ENCODE measurements at regions not wholly inside any gene's neighbourhood (a gene's known extent, or its start where the extent isn't known, plus 50 kb on each side); places are given as distances from the start of the nearest gene placed in this dataset.
A peak's percentile ranks its signal among the peaks of the same experiment; 100 is the strongest.
"Not testable (repeated sequence)": the region's sequence is repeated elsewhere in the genome, so short reads cannot be mapped to it uniquely, and the experiment has no call there.

DNA sequence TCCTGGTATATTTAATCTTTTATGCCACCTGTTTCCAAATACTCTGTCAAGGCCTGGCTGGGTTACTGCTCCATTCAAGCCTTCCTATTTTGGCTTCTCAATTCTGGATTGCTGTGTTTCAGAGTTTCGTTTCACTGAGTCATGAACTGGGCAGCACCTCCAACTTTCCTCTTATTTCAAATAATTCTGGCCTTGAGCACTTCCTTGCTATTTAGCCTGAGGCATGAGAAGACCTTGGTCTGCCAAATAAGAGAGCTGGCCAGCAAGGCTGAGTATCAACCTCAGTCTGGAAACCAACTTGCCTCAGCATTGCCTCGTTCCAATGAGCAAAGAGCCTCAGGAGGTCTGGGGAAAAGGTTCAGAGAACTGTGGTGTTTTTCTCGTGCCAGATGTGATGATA is 66.6 kb downstream of the TNFAIP3 start:
- peak; percentile 26 to 41 for DNase-seq (ENCODE audit: low read depth in 2 of 2)

DNA sequence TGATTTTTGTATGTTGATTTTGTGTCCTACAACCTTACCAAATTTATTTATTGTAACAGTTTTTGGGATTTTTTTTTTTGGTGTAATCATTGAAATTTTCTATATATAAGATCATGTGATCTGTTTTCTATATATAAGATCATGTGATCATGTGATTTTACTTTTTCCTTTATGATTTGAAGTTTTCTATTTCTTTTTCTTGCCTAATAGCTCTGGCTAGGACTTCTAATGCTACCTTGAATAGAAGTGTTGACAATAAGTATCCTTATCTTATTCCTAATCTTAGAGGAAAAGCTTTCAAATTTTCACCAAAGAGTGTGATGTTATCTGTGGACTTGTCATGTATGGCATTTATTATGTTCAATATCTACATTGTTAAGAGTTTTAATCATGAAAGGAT is 69.7 kb downstream of the TNFAIP3 start:
- DNase-seq (ENCODE audit: low read depth in 2 of 2) = no peak

DNA sequence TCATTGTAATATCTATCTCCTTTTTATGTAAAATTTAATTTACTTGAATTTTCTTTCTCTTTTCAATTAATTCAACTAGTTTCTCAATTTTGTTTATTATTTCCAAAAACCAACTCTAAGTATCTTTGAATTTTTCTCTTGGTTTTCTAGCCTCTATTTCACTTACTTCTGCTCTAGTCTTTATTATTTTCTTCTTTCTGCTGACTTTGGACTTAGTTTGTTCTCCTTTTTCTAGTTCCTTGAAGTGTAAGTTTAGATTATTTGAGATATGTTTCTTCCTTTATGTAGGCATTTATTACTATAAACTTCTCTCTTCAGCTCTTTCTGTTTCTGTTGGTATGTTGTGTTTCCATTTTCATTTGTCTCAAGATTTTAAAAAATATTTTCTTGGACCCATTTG is 70.8 kb downstream of the TNFAIP3 start:
- no peak for DNase-seq (ENCODE audit: low read depth in 2 of 2)

DNA sequence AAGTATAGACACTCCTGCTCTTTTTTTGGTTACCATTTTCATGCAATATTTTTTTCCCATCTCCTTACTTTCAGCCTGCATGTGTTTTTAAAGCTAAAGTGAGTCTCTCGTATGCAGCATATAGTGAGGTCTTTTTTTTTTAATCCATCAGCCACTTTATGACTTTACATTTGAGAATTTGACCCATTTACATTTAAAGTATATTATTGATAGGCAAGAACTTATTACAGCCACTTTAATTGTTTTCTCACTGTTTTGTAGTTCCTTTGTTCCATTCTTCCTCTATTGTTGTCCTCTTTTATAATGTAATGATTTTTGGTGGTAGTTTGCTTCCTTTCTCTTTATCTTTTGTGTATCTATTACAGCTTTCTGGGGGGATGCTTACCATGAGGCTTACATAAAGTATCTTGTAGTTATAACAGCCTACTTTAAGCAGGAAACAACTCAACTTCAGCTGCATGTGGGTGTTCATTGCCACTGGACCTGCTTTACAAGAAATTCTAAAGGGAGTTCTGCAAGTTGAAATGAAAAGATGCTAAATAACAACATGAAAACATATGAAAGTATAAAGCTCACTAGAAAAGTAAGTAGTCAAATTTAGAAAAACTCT is 71.8 kb downstream of the TNFAIP3 start:
- DNase-seq (ENCODE audit: low read depth in 2 of 2) = no peak

DNA sequence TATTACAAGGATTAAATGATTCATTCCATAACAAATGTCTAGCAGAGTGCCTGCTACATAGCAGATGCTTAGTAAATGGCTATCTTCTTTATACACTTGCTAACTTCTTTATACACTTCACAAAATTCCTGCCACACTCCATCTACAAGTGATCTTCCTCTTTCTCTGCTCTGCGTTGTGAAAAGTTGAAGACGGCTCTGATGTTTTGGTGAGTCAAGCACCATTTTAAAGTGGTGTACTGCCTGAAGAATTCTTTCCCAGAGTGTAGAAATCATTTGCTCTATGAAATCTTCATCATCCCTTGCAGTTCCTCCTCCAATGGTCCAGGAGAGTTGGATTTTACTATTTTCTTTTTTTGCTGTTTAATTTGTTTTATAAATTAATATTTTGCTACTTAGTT is 74.9 kb downstream of the TNFAIP3 start:
- DNase-seq (ENCODE audit: low read depth in 2 of 2) = no peak

DNA sequence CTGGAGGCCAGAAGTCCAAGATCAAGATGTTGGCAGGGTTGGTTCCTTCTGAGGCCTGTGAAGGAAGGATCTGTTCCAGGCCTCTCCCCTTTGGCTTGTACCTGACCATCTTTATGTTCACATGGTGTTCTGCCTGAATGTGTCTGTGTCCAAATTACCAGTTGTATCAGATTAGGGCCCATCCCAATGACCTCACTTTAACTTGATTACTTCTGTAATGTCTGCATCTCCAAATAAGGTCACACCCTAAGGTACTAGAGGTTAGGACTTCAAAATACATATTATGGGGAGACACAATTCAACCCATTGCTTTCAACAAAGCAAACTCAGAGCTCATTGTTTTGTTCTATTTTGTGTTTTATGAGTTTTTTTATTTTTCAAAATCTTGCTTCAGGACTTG is 75.7 kb downstream of the TNFAIP3 start:
- no peak for DNase-seq (ENCODE audit: low read depth in 2 of 2)

DNA sequence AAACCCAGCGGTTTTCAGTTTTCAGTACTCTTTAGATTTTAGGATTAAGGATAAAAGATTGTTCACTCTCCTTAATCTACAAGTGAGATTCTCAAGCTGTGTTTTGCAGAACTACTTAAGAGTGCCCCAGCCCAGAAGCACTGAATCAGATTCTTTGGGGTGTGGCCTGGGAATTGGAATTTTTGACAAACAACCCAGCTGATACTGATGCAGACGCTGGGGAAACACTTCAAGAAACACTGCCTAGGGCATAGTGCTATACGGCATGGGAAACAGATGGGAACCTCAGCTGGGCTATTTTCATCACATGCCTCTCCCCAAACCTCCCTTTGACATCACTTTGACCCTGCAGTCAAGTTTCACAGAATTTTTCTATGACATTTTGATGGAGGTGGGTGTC is 77.3 kb downstream of the TNFAIP3 start:
- not testable (repeated sequence) for DNase-seq (ENCODE audit: low read depth in 2 of 2)

DNA sequence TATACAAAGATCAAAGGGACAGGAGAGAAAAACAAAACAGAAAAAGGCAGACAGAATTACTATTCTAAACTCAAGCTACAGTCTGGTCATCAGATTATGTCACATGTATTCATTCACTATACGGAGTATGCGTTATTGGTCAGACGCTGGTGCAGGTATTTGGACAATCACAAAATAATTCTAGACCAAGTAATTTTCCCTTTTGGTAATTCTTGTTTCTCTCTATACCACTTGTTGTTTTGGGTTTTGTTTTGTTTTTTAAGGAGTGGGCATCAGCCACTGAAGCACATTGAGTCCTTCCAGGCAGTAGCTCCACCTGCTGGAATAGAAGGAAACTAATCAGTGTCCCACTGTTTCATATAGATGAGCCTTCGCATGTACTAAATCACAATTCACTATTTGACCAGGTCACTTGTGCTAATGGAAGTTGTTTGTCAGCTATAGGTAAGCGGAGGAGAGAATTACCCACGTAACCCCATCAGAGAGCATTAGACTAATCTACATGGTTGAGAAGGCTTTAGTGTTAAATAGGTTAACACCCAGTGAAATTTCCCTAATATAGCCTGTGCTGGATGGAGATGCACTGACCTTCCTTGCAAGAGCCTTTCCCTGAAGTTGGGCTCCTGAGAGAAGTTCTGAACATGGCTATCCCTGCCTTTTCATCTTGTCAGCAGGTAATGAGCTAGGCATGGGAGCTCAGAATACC is 77.9 kb downstream of the TNFAIP3 start:
- DNase-seq (ENCODE audit: low read depth in 2 of 2) = peak in 1 of 2 experiments; percentile 17

DNA sequence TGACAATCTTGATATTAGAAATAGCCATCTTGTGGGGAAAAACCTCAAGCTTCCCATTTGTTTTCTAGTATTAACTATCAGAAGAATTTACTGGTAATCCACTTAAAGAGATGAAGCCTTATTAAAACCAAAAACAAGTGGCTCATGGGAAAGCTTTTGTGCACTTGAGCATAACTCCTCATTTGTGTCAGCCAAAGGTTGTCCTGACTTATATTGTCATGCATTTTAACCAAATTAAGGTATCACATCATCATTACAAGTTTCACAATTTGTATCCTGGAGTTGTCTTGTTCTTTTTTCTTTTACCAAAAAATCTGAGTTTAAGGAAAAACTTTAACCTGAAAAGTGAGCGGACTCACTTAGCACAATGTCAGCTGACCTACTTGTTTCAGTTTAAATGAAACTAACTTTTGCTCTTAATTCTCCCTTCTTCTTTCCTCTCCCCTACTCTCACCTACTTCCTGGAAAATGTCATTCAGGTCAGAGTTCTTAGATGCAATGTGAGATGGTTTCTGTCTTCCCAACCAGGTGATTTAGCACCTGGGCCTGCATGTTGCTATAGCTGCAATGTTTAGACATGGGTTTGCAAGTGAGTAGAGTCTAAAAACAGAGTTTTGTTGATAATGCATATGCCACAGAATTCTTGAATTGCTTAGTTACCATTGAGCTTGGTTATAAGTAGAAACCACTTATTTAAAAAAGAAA is 82.8 kb downstream of the TNFAIP3 start:
- no peak for DNase-seq (ENCODE audit: low read depth in 2 of 2)

DNA sequence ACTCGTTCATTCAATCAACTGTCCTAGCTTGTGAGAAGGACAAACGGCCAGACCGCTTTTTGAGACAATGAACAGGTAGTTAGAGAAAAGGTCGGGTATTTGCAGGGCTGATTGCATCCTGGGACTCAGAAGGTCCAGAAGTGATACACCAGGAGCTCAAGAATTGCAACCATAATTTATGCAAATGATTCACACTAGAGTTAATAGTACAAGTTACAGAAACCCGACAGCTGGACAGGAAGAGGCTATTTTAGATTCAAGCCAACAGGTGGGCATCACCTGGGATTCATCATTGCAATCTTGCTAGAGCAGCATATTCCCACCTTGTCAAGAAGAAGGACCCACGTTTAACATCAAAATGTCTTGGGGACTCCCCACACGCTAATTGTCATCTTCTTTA is 83.5 kb downstream of the TNFAIP3 start:
- DNase-seq (ENCODE audit: low read depth in 2 of 2) = no peak

DNA sequence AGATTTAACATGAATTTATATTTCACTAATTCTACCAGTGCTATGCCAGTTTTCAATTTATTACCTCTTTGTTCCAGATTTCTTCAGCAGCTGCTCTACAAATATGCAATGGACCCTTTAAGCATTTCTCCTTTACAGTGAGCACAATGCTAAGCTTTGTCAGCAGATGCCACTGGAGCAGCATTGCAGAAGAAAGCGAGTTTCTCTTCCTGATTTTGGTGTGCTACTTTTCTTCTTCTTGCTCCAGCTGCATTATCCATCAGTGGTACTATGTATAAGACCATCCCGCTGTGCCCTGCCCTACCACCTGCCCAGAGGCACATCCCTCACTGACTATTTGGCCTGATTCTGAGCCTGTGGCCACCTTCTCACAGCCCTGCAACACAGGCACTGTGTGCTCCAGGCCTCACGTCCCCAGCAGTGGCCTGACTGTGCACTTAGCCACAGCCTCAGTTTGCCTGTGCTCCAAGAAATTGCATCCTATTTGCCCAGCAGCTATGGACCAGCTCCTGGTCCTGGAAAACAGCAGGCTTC is 84.1 kb downstream of the TNFAIP3 start:
- DNase-seq (ENCODE audit: low read depth in 2 of 2) = no peak

DNA sequence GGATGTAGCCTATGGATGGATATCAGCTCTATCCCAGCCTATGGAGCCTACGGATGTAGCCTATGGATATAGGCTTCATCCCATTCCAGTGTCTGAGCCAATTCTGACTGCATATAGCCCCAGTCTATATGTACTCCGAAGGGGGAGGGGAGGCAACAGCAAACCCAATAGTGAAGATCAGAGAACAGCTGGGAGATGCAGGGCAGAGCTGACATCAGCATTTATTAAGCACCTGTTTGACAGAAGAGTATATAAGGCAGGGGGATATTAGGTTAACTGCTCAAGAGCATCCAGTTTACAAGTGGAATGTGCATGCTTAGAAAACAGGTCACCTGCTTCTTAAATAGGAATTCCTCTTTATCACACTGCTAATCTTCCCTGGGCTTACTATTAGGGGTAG is 85.2 kb downstream of the TNFAIP3 start:
- no peak for DNase-seq (ENCODE audit: low read depth in 2 of 2)

DNA sequence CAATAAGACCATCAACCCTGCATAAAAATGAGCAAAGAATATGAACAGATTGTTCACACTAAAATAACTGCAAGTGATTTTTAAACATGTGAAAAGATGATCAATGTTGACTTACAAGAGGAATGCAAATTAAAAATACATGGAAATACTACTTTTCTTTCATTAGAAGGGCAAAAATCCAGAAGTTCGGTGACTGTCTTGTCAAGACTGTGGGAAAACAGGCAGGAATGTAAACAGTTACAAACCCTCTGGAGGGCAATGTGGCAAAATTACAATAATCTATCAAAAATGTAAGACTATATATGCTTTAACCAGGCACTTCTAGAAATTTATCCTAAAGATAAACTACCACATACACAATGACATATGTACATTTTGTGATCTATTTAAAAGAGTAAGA is 86.7 kb downstream of the TNFAIP3 start:
- no peak for DNase-seq (ENCODE audit: low read depth in 2 of 2)

DNA sequence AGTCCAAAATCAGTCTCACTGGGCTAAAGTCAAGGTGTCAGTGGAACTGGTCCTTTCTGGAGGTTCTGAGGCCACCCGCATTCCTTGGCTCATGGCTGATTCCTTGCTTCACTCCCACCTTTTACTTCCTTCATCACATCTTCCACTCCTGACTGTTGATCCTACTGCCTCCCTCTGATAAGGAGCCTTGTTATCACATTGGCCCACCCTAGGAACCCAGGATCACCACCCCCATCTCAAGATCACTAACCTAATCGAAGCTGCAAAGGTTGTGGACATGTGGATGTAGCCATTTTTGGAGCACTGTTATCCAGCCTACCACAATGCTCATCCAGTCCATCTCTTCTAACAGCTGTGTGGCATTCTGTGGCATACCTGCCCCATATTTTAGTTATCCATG is 87.2 kb downstream of the TNFAIP3 start:
- DNase-seq (ENCODE audit: low read depth in 2 of 2) = no peak

DNA sequence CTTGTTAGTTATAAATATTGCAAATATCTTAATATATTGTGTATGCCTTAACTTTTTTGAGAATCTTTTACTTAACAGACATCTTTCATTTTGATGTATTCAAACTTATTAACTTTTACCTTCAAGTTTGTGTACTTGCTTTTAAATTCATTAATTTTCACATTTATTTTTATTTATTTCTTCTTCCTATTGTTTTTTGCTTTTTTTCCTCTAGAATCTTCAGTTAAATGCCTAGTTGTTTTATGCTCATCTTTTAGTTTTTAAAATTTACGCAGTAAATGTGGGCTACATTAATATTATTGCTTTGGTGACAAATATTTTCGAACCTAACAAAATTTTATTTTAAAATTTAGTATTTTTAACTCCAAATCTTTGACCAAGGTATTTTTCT is 89.0 kb downstream of the TNFAIP3 start:
- no peak for DNase-seq (ENCODE audit: low read depth in 2 of 2)

DNA sequence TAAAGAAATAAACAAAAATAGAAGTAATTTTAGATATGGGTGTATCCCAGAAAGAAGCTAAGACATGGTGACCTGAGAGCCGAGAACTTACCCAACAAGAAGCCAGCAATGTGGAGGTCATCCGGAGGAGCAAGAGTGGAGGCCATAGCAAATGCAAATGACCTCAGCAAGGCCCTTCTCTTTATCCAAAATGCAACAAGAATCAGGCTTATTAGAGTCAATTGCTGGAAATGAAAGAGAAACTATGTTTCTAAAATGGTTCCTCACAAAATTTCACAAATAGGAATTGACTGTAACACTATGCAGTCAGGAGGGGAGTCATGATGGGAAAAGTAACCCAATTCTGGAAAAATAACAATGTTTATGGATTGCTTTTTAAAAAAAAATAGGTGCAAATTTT is 90.4 kb downstream of the TNFAIP3 start:
- DNase-seq (ENCODE audit: low read depth in 2 of 2) = no peak

DNA sequence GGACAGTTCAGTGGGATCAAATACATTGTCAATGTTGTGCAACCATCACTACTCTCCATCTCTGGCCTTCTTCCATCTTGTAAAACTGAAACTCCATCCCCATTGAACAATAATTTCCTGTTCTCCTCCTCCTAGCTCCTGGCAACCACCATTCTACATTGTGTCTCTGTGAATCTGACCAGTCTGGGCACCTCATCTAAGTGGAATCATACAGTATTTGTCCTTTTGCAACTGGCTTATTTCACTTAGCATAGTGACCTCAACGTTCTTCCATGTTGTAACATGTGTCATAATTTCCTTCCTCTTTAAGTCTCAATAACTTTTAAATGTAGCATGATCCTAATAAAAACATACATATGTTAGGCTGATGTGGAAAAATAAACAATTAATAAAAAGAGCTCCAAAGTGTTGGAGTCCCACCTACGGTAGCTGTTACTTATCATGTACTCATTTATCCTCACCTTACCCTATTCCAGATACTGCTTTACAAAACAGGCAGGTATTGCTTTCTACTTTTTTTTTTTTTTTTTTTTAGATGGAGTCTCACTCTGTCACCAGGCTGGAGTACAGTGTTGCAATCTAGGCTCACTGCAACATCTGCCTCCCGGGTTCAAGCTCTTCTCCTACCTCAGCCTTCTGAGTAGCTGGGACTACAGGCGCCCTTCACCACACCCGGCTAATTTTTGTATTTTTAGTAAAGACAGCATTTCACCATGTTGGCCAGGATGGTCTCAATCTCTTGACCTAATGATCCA is 91.9 kb downstream of the TNFAIP3 start:
- no peak for DNase-seq (ENCODE audit: low read depth in 2 of 2)

DNA sequence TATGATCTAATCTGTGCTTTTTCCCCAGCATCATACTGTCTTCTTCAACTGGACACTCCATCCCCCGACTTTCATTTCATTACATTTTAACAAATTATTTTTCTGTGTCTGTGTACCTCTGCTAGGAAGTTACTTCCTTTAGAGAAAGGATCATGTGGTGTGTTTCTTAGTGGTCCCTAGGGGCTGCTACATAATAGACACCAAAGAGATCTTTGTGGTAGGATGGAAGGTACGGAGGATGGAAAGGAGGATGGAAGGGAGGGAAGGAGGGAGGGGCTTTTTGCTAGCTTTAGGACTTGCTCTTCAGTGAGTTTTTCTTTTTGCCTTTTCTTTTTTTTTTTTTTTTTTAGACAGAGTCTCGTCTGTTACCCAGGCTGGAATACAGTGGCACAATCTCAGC is 95.7 kb downstream of the TNFAIP3 start:
- DNase-seq (ENCODE audit: low read depth in 2 of 2) = no peak

DNA sequence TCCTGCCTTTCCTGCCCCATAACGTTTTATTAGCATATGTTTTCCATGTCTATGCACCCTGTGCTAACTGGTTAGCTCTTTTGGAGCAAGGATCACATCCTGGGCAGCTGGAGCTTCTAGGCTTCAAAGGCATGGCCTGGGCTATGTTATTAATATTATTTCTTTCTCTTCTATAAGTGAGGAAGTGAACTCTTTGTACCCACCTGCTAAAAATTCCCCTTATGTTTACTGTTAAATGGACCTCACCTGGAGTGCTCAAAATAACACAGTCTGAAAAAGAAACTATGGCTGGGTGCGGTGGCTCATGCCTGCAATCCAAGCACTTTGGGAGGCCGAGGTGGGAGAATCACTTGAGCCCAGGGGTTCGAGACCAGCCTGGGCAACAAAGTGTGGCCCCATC is 97.8 kb downstream of the TNFAIP3 start:
- no peak for DNase-seq (ENCODE audit: low read depth in 2 of 2)

DNA sequence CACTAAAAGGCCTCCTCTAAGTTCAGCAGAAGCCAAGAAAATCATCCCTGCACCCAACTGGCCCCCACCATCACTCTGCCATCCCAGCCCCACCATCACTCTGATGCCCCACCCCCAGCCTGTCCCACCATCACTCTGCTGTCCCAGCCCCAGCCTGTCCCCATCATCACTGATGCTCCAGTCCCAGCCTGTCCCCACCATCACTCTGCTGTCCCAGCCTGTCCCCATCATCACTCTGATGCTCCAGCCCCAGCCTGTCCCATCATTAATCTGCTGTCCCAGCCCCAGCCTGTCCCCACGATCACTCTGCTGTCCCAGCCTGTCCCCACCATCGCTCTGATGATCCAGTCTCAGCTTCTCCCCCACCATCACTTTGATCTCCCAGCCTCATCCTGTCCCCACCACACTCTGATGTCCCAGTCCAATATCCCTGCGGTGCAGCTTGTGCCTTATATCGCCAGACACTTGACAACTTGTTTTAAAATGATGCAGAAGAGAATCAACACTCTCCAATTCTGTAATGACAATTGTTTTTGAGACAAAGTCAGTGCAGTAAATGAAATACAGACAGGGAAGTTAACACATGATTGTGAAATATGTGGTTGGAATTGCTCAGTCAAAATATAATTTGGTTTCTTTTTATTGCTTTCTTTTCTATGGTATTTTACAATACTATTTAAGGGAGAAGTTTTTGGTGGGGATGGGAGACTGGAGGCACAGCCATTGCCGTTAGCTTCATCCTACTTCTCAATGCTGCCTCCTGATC is 100.8 kb downstream of the TNFAIP3 start:
- peak; percentile 25 to 29 for DNase-seq (ENCODE audit: low read depth in 2 of 2)

DNA sequence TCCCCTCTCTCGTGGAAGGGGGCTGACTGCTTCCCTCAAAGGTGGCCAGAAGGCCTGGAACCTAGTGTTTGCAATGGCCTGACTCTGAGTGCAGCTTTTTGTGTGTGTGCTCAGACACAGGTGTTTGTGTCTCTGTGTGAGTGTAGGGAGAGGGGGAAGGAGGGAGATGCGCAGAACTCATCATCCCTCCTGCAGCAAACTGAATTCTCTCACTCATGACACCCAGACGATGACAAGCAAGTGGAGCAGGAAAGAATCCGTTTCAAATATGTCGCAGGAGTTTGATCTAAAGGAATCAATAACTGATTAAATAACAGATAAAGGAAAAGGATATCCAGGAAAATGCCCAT is 101.4 kb downstream of the TNFAIP3 start:
- DNase-seq (ENCODE audit: low read depth in 2 of 2) = no peak

DNA sequence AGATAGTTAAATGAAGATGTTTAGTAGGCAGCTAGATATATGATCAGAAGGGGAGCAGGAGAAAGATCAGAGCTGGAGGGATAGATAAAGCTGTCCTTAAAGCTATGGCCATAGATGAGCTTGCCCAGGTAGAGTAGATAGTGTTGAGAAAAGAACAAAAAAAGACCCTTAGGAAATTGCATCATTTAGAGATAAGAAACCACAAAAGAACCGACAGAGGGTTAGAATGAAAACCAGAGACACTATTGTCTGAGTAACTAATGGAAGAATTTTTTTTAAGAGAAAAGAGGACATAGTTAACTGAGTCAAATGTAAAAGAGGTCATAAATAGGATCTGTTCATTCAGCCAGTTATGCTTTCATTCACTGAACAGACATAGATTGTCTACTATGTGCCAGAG is 101.8 kb downstream of the TNFAIP3 start:
- no peak for DNase-seq (ENCODE audit: low read depth in 2 of 2)
